ENCODE measurements at regions not wholly inside any gene's neighbourhood (a gene's known extent, or its start where the extent isn't known, plus 50 kb on each side); places are given as distances from the start of the nearest gene placed in this dataset.

DNA sequence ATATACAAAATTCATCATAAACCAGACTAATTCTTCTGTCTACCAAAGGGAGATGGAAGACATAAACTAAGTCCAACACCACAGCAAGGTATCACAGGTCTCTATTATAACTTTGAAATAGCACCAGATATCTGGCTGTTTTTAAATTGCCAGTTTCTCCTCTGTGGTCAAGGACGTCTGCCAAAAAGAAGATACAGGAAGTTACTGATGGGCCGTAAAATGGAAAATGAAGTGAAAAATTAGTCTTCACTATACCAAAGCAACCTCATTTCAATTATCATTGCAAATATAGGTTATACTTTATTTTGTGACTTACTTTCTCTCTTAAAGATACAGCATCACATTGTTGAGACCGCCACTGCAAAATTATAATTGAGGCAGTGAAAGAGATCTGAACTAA, 225.5 kb downstream of the NDUFS4 start:
- TF ChIP-seq CTCF (IDR thresholded peaks at IDR 0.05): no peak
- no peak for TF ChIP-seq POLR2A (IDR thresholded peaks at IDR 0.05)
